GM12878 (cell line): ENCODE measurements at regions not wholly inside any gene's neighbourhood (a gene's known extent, or its start where the extent isn't known, plus 50 kb on each side); places are given as distances from the start of the nearest gene placed in this dataset.

Experiments used
- ATAC-seq: fragments of 200-7000 bp; cut with Tn5 transposase; 3 replicates; pipeline ENCODE4 v1.9.1; 2020; ENCODE audit warnings: mild to moderate bottlenecking, moderate library complexity
- BruUV-seq: library from RNA; stranded (reverse); fragments of 400-500 nt; replicated peaks from 2 replicates; lab custom pipeline; 2021; lab: Mats Ljungman, UMichigan
- CTCF ChIA-PET: fragments of 300-600 bp; sonication (Branson Sonifier 250); formaldehyde crosslinking; extraction: SDS; loops from one replicate; lab custom pipeline; 2021; ENCODE audit warnings: inconsistent platforms; lab: Yijun Ruan, JAX
- POLR2A ChIA-PET: fragments of 350-600 bp; formaldehyde crosslinking; extraction: SDS; loops from one replicate; lab custom pipeline; 2021; ENCODE audit warnings: inconsistent platforms; lab: Charles Lee
- RAD21 ChIA-PET: fragments of 300-600 bp; sonication (Branson Sonifier 250); formaldehyde crosslinking; loops from one replicate; lab custom pipeline; 2023; ENCODE audit warnings: antibody characterized with exemption; ENCODE audit not compliant: unreplicated experiment; lab: Charles Lee
- SMC1A ChIA-PET: fragments of 300-600 bp; sonication (Branson Sonifier 250); formaldehyde crosslinking; loops from one replicate; lab custom pipeline; 2023; ENCODE audit not compliant: unreplicated experiment, uncharacterized antibody; lab: Charles Lee
- DNase-seq: peaks from one replicate; pipeline ENCODE4 v3.0.0-alpha.2; 2011; ENCODE audit warnings: low read depth, low spot score
- FAIRE-seq: peaks from 3 replicates; lab custom pipeline; 2011; peaks lifted over from hg19 to GRCh38; lab: Jason Lieb, UNC
- H2AFZ ChIP-seq: 2 replicates; pipeline ENCODE4 v1.6.0; 2011; ENCODE audit warnings: low read depth, low read length, control low read depth; ENCODE audit not compliant: control insufficient read depth
- H3K27ac ChIP-seq: 2 replicates; pipeline ENCODE4 v1.5.1; 2011; ENCODE audit warnings: control low read depth; ENCODE audit not compliant: control insufficient read depth, insufficient read depth
- H3K27me3 ChIP-seq, 2 experiments: replicated peaks in 1 of 2; 2 replicates each; pipeline versions ENCODE4 v1.6.0 to v1.6.1; 2011; ENCODE audit warnings: low read length in 1 of 2; ENCODE audit not compliant: control insufficient read depth in 2 of 2, insufficient read depth in 2 of 2
- H3K36me3 ChIP-seq, 2 experiments: 2 replicates each; pipeline ENCODE4 v1.5.1; 2011; ENCODE audit warnings: low read length in 1 of 2; ENCODE audit not compliant: control insufficient read depth in 2 of 2, insufficient read depth in 2 of 2
- H3K4me1 ChIP-seq: 2 replicates; pipeline ENCODE4 v1.6.1; 2011; ENCODE audit warnings: mild to moderate bottlenecking, low read length, moderate library complexity, mixed read lengths; ENCODE audit not compliant: control insufficient read depth, insufficient read depth
- H3K4me2 ChIP-seq: 2 replicates; pipeline ENCODE4 v1.6.0; 2011; ENCODE audit warnings: control low read depth; ENCODE audit not compliant: control insufficient read depth, insufficient read depth
- H3K4me3 ChIP-seq: fragments of 200-600 bp; sonication (generic); 2 replicates; pipeline ENCODE4 v1.5.1; 2016
- H3K79me2 ChIP-seq: 2 replicates; pipeline ENCODE4 v1.6.0; 2011; ENCODE audit warnings: low read length; ENCODE audit not compliant: control insufficient read depth, insufficient read depth
- H3K9ac ChIP-seq: 2 replicates; pipeline ENCODE4 v1.8.0; 2011; ENCODE audit warnings: low read length, control low read depth, mixed read lengths; ENCODE audit not compliant: control insufficient read depth, insufficient read depth
- H3K9me3 ChIP-seq: replicated peaks from 3 replicates; pipeline ENCODE4 v1.5.1; 2011; ENCODE audit warnings: mild to moderate bottlenecking, low read length; ENCODE audit not compliant: control insufficient read depth, insufficient read depth
- H4K20me1 ChIP-seq: 2 replicates; pipeline ENCODE4 v1.6.0; 2011; ENCODE audit not compliant: control insufficient read depth, insufficient read depth
- ASH2L ChIP-seq: fragments of 300-600, 200-600 bp; sonication (generic); IDR thresholded peaks from 2 replicates; pipeline ENCODE4 v1.6.1; 2017; ENCODE audit warnings: low read depth, mild to moderate bottlenecking, borderline replicate concordance
- CBX3 ChIP-seq: fragments of 200-600 bp; sonication (generic); IDR thresholded peaks from 2 replicates; pipeline ENCODE4 v1.6.1; 2016; ENCODE audit warnings: low read depth, borderline replicate concordance
- EED ChIP-seq: sonication (generic); IDR thresholded peaks from 2 replicates; pipeline ENCODE4 v1.6.1; 2016; ENCODE audit warnings: antibody characterized with exemption, low read depth
- IKZF2 ChIP-seq, 2 experiments: fragments of 450-650 bp; IDR thresholded peaks; 2 replicates each; pipeline ENCODE4 v1.6.1; 2017; ENCODE audit warnings: mild to moderate bottlenecking in 2 of 2, moderate library complexity in 2 of 2
- JUND ChIP-seq: IDR thresholded peaks from 2 replicates; pipeline ENCODE4 v1.6.1; 2012; ENCODE audit warnings: low read depth, mild to moderate bottlenecking, low read length, improper control_type of control experiment, moderate library complexity
- NR2C1 ChIP-seq: fragments of 450-650 bp; IDR thresholded peaks from 2 replicates; pipeline ENCODE4 v1.6.1; 2017; ENCODE audit warnings: antibody characterized with exemption, mild to moderate bottlenecking, moderate library complexity
- PML ChIP-seq: IDR thresholded peaks from 2 replicates; pipeline ENCODE4 v1.6.1; 2012; ENCODE audit warnings: low read length, inconsistent platforms
- RELA ChIP-seq: fragments of 450-650 bp; IDR thresholded peaks from 2 replicates; pipeline ENCODE4 v1.8.0; 2014; ENCODE audit warnings: borderline replicate concordance; ENCODE audit not compliant: partially characterized antibody
- TARDBP ChIP-seq: IDR thresholded peaks from 2 replicates; pipeline ENCODE4 v1.6.1; 2016; ENCODE audit warnings: borderline replicate concordance
- WRNIP1 ChIP-seq: IDR thresholded peaks from 2 replicates; pipeline ENCODE4 v1.6.1; 2011; ENCODE audit warnings: low read depth, low read length, improper control_type of control experiment, borderline replicate concordance
- WGBS: methylation state at CpG from one replicate; pipeline ENCODE4 v1.1.6; 2016; ENCODE audit warnings: low lambda C conversion rate; ENCODE audit not compliant: insufficient replicate concordance, insufficient coverage; ENCODE audit errors: missing lambda C conversion rate; 5-methylcytosine and 5-hydroxymethylcytosine counted together
- in situ Hi-C: fragments of 300-500 bp; cut with MboI; formaldehyde crosslinking; loops from 9 replicates; pipeline ENCODE4 v1.14.3; 2018; ENCODE audit warnings: mixed read lengths
- intact Hi-C: fragments of 100-400 bp; cut with micrococcal nuclease; formaldehyde crosslinking; loops from one replicate; pipeline ENCODE4 v1.14.2; 2022; ENCODE audit not compliant: unreplicated experiment

DNA sequence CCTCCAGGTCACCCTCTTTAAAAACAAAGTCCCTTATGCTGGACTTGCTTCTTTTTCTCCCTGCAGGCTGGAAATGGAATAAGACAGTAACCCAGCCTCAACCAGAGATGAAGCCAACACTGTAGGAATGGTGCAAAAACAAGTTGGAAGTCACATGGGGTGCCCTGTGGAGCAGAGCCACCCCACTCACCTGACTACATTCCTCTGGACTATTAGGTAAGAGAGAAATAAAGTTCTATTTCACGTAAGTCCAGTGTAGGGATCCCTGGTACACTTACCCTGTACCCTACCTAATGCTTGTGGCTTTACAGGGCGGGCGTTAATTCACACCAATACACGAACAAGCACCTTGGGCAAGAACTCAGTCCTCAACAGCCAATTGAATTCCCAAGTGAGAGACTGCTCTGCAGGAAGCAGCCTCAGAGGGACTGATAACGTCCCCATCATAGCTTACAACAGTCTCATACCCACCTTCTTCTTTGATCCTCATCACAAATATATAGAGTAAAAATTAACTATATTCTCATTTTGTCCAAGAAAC lies 112.5 kb upstream of the FGGY start:
- no TSS peak for BruUV-seq
- no peak overlapping the region for H3K4me2 ChIP-seq
- H3K27me3 ChIP-seq: no peaks in the 10 kb centered on the region
- ATAC-seq (no peak), FAIRE-seq (no peak), DNase-seq (no peak)
- no peaks in the 10 kb centered on the region for H4K20me1 ChIP-seq
- H3K9ac ChIP-seq: no peak overlapping the region
- H3K4me3 ChIP-seq: no peak overlapping the region
- H3K4me1 ChIP-seq: no peaks in the 10 kb centered on the region
- POLR2A ChIA-PET: no interaction called here
- no peak overlapping the region for H3K27ac ChIP-seq
- WGBS: 53% methylated on average over 5 of the region's 5 CpGs
- SMC1A ChIA-PET: no interaction called here
- no peaks in the 10 kb centered on the region for H3K36me3 ChIP-seq
- in situ Hi-C loops (no loop called here), intact Hi-C loops (no loop called here)
- CTCF ChIA-PET: no interaction called here
- H2AFZ ChIP-seq: no peak overlapping the region
- TF ChIP-seq PML: no peak
- no peak for TF ChIP-seq ASH2L
- no peak for TF ChIP-seq RELA
- no peak for TF ChIP-seq WRNIP1
- no peak for TF ChIP-seq IKZF2 (IDR thresholded peaks at IDR 0.05)
- TF ChIP-seq NR2C1: no peak
- TF ChIP-seq TARDBP: no peak
- TF ChIP-seq JUND: no peak
- no peak for TF ChIP-seq EED
- TF ChIP-seq CBX3: no peak
- RAD21 ChIA-PET: no interaction called here
- H3K79me2 ChIP-seq: no peaks in the 10 kb centered on the region
- H3K9me3 ChIP-seq: no peaks in the 10 kb centered on the region
